Esophagus mucosa (tissue), 1 donor: ENCODE measurements at regions not wholly inside any gene's neighbourhood (a gene's known extent, or its start where the extent isn't known, plus 50 kb on each side); places are given as distances from the start of the nearest gene placed in this dataset.

ENCODE experiments used
- ATAC-seq: fragments of 200-7000 bp; cut with Tn5 transposase; one replicate; pipeline ENCODE4 v1.9.1; 2020
- donor health status: DM: yes; HTN: yes; CAD: no.

DNA sequence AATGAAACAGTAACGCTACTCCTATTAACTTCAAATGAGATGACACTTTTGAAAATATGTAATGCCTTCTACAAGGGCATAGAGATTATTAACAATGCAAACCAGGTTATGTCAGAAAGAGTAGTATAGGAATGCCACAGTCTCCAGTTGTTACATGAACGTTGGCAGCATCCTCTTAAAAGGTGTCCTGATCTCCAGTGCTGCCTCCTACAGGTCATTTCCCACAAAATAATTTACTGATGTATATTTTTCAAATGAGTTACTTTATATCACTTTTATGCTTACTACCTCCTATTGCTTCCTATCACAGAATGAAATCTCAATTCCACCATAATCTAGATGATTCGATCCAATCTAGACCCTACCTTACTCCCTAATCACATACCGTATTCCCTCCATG is 195.2 kb upstream of the EPHA5 start:
- ATAC-seq, result no peak

DNA sequence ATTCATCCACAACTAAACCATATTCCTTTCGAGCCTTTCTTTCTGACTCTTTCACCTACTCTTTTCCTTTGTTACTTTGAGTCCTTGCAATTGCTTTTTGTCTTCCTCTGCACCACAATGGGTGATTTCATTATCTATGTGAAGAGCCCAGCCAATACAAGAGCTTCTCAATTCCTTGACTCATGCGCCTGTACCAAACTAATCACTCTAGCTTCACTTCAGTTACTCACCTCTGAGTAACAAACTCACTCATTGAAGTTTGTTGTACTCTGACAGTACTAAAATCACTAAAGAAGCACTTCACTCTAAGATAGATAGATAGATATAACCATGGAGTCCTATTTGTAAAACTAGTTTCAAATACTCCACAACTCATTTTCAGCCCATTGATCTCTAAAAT is 191.7 kb upstream of the EPHA5 start:
- no peak for ATAC-seq

DNA sequence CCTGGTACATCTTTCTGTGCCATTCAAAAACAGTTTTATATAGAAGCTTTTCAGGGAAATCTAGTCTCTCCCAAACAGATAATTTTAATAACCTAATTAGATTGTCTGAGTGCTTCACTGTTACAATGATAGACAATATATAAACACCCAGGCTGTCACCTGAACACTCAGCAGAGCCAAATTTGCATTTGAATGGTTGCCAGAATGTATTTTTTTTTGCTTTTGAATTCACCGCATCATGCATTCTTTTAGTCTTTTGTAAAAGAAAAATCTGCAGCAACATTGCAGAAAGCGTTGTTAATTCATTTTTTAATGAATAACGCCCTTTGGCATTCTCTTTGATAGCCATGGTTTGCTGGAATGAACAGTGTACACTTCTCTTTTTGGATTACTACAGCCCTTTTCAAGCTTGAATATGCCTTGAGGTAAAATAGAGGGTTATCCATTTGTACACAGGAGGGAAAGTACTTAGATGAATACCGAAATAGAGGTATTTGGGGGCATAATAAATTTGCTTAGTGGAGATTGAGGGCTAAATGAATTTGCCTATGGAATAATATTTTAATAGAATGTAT is 175.0 kb upstream of the EPHA5 start:
- ATAC-seq, result no peak

DNA sequence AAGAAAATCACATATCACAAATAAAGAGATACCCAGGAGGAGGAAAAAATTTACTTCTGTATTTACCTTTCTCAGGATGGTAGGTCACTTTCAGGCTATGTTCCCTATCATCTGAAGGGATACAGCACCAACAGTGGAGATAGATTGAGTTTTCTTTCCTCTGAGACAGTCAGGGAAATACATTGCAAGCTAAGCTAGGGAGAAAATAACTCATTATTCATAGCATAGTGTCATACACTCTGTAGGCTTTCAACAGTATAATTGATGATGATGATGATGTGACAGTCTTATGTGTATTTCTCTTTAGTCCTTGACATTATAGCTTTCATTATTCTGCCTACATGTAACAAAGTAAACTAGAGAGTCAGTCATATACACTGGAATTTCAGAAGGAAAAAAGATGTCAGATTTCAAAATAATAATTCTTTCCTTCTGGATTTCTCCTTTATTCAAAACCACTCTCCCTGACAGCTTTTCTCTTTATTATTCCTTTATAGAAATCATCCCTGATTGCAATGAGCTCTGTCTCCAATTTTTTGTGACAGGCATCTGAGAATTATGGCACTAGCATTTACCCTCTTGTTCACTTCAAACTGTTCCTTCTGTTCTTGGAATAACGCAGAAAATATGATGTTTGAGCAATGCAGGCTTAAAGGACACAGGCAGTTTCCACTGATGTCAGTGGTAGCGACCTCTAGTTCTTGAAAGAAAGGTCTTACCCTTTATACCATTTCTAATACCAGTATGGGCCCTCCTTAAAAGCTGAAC is 169.1 kb upstream of the EPHA5 start:
- ATAC-seq, result no peak

DNA sequence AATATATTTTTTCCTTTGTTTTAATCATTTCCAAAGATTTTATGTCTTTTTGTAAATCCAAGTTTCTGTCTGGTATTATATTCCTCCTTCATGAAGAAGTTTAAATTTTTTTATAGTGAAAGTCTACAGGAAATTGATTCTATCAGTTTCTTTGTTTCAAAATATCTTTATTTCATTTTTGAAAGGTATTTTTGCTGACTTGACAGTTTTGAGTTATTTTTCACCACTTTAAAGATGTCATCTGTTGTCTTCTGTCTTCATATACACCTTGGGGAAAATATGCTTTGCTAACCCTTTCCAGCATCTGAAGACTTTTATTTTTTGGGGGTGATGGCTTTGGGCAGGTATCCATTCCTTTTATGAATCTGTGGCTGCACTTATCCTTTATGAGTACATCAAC is 164.4 kb upstream of the EPHA5 start:
- no peak for ATAC-seq

DNA sequence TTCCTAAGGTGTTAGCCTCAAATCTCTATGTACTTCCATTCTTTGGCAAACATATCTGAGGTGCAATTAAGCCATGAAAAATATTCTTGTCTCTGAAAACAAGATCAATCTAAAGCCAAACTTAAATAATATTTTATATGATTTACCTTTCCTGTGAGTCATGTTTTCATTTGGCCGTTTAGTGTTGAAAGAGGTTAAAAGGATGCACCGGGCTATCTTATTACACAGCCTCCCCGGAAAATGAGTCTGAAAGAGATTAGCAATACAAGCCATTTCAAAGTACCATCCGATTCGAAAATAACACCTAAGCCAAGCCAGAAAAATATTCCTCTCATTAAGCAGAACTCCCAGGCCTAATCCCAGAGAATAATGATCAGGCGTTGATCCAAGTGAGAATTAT is 161.5 kb upstream of the EPHA5 start:
- no peak for ATAC-seq

DNA sequence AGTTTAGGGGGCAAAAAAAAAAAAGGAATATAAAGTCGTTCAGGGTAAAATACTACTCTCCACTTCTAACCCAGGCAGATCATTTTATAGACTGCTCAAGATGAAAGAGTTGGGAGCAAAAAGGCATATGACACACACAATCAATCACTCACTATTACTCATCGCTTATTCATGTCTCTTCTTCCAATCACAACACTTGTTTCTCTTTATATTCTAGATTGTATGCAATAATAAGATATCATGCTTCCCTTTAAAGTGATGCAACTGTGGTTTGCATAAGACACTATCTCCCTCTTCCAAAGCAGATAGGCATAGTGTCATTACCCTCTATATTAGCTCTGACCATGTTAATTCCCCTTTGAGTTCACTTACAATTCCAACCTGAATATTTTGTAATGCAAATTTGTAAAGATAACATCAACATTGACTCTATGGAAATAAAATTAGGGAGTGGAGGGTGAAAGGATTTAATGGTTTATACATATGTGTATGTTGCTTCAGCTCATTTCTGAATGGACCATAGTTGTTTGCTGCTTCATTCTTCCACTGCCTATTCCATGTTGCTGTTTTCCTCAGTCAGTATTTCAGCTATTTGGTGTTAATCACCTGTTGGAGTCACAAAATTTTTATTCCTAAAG is 154.9 kb upstream of the EPHA5 start:
- peak; percentile 44 for ATAC-seq

DNA sequence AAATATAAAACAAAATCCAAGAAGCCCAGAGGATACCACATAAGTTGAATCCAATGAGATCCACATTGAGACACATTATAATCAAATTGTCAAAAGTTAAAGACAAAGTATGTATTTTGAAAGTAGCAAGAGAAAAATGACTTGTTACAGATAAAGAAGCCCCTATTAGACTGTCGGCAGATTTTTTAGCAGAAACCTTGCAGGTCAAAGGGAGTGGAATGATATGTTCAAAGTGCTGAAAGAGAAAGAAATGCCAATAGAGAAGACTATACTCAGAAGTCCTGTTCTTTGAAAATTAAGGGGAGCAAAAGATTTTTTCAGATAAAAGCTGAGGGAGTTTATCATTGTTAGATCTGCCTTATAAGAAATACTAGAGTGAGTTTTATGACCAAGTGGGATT is 148.9 kb upstream of the EPHA5 start:
- no peak for ATAC-seq

DNA sequence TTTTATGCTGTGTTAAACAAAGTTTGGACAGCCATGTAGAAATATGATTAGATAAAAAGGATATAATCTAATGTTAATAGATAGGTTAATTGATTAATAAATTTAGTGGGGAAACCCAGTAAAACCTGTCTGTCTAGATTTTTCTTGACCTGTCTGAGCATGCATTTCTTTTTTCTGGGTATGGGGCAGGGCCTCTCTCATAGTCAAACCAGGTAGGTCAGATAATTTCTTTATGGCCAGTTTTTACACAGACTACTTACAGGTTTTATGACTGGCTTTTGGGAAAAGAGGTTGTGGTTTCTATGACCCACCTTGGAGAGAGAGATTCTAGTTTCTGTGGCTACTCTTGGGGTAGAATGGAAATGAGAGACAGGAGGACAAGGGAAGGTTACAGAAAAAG is 135.6 kb upstream of the EPHA5 start:
- no peak for ATAC-seq

DNA sequence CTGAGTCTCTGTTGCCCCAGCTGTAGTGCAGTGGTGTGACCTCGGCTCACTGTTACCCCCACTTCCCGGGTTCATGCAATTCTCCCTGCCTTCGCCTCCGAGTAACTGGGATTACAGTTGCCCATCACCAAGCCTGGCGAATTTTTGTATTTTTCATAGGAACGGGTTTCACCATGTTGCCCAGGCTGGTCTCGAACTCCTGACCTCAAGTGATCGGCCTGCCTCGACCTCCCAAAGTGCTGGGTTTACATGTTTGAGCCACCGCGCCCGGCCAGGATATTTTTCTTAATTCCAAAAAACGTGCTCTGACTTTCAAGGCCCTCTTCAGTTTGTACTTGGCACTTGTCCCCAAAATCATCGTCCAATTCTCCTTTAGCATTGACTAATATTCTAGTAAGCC is 129.2 kb upstream of the EPHA5 start:
- ATAC-seq, result no peak

DNA sequence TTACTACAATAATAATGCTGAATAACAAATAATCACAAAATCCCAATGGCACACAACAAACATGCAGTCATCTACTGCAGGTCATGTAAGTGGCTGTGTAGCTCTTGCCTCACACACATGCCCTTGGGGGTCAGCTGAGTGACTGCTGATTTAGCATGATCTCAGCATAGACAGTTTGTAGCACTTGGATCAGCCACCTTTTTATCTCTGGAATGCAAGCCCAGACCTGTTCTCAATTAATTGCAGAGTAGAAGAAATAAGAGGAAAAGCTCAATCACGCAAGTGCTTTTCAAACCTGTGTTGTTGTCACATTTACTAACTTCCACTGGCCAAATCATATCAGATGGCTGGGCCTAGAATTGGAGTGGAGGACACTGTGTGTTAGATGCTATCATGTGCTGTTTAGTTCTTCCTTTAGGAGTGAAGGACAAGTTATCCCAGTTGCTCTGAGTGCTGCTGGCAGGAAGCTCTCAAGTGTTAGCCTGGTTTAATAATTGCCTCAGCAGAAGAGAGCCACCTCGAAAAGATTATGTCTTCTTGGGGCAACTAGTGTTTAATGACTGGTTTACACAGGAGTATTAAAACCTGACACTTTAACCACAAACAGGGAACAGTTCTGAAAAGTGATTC is 128.3 kb upstream of the EPHA5 start:
- no peak for ATAC-seq

DNA sequence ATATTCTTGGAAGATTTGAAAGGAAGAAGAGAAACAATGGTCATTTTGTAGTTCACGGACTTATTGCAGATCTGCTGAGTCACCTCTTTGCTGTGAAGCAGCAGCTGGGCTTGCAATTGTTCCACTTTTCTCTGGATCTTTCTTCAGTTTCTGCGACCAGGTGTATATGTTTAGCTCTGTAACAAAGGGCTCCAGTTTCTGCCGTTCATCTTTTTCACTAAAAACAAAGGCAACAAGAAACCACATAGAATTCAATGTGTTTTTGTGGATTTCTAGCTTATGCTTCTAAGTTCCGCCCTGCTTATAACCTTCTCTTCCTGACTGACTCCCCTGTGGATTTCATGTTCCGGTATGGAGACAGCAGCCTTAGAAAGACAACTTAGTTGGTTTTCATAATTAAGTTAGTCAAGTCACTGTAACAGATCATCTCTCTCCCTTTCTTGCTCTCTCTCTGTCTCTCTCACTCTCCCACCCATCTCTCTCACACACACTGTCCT is 121.6 kb upstream of the EPHA5 start:
- no peak for ATAC-seq

DNA sequence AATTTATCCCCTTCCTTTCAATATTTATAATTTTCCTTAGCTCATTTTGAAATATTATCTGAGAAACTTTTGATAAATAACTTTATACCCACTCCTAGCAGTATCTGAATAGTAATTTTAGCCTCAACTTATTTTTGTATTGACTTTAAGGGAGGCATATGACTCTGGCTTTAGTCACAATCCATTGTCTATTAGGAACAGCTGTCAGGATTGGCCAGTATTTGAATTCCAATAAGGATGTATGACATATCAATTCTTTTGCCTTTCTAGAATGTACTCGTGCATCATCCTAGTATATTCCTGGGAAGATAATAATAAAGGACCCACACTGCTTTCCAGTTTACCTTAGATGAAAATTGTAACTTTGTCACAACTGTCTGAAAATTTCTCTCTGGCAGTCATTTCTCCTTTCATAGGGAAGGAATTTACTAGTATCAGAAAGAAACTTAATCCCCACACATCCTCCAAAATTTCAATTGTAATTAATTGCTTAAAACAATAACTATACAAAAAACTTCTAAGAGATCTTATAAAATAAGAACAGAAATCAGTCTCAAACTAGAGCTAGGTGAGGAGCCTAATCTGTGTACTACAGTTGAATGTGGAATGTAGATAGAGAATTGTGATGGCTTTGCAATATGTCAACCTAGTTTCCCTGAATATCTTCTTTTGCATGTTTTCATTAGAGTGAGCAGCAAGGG is 121.0 kb upstream of the EPHA5 start:
- no peak for ATAC-seq

DNA sequence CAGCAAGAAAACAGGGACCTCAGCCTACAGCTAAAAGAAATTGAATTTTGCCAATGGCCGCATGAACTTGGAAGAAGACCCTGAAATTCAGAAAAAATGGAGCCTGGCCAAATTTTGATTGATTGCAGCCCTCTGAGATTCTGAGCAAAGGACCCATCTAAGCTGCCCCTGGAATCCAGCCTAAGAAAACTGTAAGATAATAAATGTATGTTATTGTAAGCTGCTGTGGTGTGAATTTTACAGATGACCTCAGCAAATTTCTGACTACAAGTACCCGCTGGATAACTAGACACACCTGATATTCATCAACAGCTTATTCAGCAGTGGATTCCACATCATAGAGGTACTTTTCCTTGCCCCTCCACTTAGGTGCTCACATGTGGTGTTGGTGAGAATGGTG is 119.5 kb upstream of the EPHA5 start:
- ATAC-seq, result no peak

DNA sequence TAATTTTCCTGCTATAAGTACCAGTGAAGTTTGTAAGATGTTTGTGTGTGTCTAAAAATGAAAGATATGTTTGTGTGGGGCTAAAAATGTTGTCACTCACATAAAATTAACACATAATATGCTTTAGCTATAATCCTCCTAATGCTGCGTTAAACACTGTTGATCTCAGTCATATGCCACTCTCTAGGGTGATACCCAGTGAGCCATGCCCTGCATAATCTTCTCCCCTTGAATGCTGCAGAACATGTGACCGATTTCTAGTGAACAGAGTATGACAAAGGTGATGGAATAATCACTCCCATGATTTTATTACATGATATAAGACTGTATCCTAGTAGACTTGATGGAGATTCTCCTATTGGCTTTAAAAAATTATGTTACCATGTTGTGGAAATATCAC is 119.1 kb upstream of the EPHA5 start:
- ATAC-seq, result no peak

DNA sequence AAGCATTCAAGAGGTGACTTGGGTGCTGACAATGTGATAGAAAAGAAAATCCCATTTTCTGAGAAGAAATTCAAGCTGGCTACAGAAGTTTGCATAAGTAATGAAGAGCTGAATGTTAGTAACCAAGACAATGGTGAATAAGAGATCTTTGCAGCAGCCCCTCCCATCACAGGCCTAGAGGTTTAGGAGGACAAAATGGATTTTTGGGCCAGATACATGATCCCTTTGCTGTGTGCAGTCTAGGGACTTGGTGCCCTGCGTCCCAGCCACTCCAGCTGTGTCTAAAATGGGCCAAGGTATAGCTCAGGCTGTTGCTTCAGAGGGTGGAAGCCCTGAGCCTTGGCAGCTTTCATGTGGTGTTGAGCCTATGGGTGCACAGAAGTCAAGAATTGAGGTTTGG is 107.0 kb upstream of the EPHA5 start:
- ATAC-seq, result no peak

DNA sequence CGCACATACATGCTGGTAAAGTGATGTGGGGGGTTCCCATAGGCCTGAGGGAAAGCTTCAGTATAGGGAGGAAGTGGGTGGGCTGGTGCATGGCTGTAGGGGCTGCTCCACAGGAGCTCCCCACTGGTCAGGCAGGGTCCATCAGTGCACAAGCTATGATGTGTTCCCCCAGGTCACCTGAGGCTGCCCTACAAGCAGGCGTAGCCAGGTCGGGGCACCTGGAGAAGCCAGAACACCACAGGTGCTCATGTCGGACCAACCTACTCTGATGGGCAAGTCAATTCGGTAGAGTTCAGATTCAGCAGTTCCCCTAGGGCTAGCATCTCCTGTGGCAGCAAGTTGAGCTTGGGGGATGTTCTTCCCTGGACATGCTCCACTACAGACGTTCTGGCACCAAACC is 103.3 kb upstream of the EPHA5 start:
- ATAC-seq, result no peak

DNA sequence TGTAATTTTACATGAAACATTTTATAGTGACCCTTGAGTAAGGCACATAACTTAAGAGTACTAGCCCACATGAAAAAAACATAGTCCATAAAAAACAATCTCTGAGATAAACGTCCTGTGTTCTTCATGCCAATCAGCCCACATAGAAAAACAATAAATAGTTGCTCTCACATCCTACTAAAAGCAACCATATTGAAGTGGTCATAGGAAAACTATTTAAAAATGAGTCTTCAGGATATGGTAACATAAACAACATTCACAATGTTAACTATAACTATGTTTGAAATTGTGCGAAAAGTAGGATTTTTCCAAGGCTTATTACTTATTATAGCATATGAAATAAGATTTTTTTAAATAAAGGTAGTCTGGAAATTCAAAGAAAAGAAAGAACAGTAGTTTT is 77.1 kb upstream of the EPHA5 start:
- no peak for ATAC-seq

DNA sequence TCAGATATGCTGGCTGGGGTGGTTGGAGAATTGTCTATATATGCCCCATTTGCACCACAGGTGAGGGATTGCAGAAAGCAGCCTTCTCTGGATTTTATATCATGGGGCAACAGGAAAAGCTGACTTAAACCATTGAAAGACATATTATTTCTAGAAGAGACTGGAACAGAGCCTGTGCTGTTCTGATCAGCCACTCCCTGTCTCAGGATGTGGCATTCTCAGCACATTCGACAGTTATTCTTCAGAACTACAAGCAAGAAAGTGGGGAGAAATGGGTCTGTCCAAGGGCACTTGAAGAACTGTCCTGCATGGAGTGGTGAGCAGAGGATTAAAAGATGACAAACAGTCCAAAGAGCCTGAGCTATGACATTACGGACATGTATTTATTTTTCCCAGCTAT is 67.8 kb upstream of the EPHA5 start:
- no peak for ATAC-seq

DNA sequence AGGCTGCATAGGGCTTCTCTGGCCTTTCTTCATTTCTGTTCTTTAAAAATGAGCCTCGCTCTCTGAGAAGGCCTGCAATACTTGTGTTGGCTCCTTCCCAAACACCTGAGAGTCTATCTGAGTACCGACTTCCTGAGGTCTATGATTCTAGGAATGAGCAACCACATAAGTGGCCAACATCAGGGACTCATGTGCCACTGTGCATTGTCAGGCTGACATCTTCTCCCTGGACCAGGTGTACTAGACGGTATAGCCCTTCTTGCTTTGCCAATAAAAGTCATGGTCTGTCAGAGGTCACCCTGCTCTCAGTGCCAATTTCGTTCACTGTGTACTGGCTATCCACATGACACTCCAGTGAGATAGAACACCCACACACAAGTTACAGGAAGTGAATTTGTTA is 67.4 kb upstream of the EPHA5 start:
- no peak for ATAC-seq

DNA sequence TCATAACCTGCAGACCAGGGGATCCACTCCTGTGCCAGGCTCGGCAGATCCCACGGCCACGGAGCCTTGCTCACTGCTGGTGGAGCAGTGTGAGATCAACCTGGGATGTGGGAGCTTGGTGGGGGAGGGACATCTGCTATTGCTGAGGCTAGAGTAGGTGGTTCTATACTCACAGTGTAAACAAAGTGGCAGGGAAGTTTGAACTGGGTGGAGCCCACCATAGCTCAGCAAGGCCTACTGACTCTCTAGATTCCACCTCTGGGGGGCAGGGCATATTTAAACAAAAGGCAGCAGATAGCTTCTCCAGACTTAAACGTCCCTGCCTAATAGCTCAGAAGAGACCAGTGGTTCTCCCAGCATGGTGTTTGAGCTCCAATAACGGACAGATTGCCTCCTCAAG is 54.7 kb upstream of the EPHA5 start:
- no peak for ATAC-seq
